DND-41 (cell line): ENCODE measurements at regions not wholly inside any gene's neighbourhood (a gene's known extent, or its start where the extent isn't known, plus 50 kb on each side); places are given as distances from the start of the nearest gene placed in this dataset.

ENCODE experiments used
- EZH2 ChIP-seq: IDR thresholded peaks from 3 replicates; pipeline ENCODE4 v1.6.1; 2012; ENCODE audit warnings: borderline replicate concordance, low read depth, mild to moderate bottlenecking, moderate library complexity, low read length, inconsistent platforms; ENCODE audit not compliant: severe bottlenecking
- TF ChIP-seq, protein P1 (sequence below): IDR thresholded peaks from 2 replicates; pipeline ENCODE4 v1.5.1; 2012; ENCODE audit warnings: borderline replicate concordance, low read length, moderate library complexity, mild to moderate bottlenecking; ENCODE audit not compliant: poor library complexity, severe bottlenecking; ENCODE audit errors: extremely low read depth

DNA sequence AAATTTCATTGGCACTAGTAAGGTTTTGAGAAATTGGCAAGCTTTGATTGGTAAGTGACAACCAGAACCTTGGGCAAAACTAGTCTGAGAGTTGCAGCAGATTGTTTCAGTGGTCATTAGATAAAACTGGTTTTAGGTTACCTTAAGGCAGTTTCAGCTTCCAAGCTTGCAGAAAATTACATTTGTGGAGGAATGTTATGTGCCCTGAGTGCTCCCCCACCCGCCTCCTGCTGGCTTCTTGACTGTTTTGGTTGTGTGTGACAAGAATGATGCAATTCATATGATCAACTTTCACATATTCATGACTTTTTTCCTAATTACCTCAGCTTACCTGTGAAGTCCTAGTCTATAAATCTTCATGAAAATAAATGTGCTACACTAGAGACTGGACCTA lies 599.5 kb upstream of the ZNF804A start:
- TF ChIP-seq, protein P1, sequence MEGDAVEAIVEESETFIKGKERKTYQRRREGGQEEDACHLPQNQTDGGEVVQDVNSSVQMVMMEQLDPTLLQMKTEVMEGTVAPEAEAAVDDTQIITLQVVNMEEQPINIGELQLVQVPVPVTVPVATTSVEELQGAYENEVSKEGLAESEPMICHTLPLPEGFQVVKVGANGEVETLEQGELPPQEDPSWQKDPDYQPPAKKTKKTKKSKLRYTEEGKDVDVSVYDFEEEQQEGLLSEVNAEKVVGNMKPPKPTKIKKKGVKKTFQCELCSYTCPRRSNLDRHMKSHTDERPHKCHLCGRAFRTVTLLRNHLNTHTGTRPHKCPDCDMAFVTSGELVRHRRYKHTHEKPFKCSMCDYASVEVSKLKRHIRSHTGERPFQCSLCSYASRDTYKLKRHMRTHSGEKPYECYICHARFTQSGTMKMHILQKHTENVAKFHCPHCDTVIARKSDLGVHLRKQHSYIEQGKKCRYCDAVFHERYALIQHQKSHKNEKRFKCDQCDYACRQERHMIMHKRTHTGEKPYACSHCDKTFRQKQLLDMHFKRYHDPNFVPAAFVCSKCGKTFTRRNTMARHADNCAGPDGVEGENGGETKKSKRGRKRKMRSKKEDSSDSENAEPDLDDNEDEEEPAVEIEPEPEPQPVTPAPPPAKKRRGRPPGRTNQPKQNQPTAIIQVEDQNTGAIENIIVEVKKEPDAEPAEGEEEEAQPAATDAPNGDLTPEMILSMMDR, result no peak
- TF ChIP-seq EZH2, result no peak
